CD8-positive, alpha-beta memory T cell (primary cell): ENCODE measurements at regions not wholly inside any gene's neighbourhood (a gene's known extent, or its start where the extent isn't known, plus 50 kb on each side); places are given as distances from the start of the nearest gene placed in this dataset.

Experiments used
- CTCF ChIA-PET: fragments of 350-600 bp; sonication (Branson Sonifier 250); formaldehyde crosslinking; loops from one replicate; lab custom pipeline; 2021; ENCODE audit warnings: antibody characterized with exemption; lab: Charles Lee
- POLR2A ChIA-PET: fragments of 350-600 bp; sonication (Branson Sonifier 250); formaldehyde crosslinking; loops from one replicate; lab custom pipeline; 2021; ENCODE audit warnings: antibody characterized with exemption; lab: Charles Lee
- DNase-seq, 5 donors: peaks; one replicate each; pipeline versions ENCODE4 v3.0.0 to v3.0.0-alpha.2; 2020 to 2022; ENCODE audit warnings: mixed read lengths in 1 of 5
- H3K27ac ChIP-seq: one replicate; pipeline ENCODE4 v1.7.0; 2013; ENCODE audit warnings: low read depth, mild to moderate bottlenecking, low read length, moderate library complexity
- H3K27me3 ChIP-seq: 2 replicates; pipeline ENCODE4 v1.7.0; 2013; ENCODE audit warnings: low read length, mild to moderate bottlenecking; ENCODE audit not compliant: insufficient read depth, poor library complexity, severe bottlenecking
- H3K36me3 ChIP-seq: 2 replicates; pipeline ENCODE4 v1.7.0; 2013; ENCODE audit warnings: mild to moderate bottlenecking, low read length, moderate library complexity; ENCODE audit not compliant: insufficient read depth
- H3K4me1 ChIP-seq: 2 replicates; pipeline ENCODE4 v1.7.0; 2013; ENCODE audit warnings: mild to moderate bottlenecking, low read length, moderate library complexity; ENCODE audit not compliant: insufficient read depth
- H3K4me3 ChIP-seq: 2 replicates; pipeline ENCODE4 v1.7.0; 2013; ENCODE audit warnings: mild to moderate bottlenecking, low read length
- H3K9me3 ChIP-seq: 2 replicates; pipeline ENCODE4 v1.7.0; 2013; ENCODE audit warnings: mild to moderate bottlenecking, low read length
- H3K27ac Mint-ChIP-seq, 8 donors: one replicate each; pipeline ENCODE4 v1.8.0; 2020 to 2021; ENCODE audit warnings: mixed read lengths in 8 of 8, mild to moderate bottlenecking in 6 of 8, inconsistent platforms in 3 of 8, moderate library complexity in 3 of 8
- H3K27me3 Mint-ChIP-seq, 2 donors: one replicate each; pipeline ENCODE4 v1.8.0; 2020 to 2021; ENCODE audit warnings: mixed read lengths in 2 of 2, mild to moderate bottlenecking in 1 of 2, moderate library complexity in 1 of 2
- H3K36me3 Mint-ChIP-seq, 3 donors: one replicate each; pipeline ENCODE4 v1.8.0; 2020 to 2021; ENCODE audit warnings: mixed read lengths in 3 of 3, inconsistent platforms in 1 of 3, mild to moderate bottlenecking in 1 of 3
- H3K4me1 Mint-ChIP-seq, 3 donors: one replicate each; pipeline ENCODE4 v1.8.0; 2020 to 2021; ENCODE audit warnings: mixed read lengths in 3 of 3, inconsistent platforms in 1 of 3, mild to moderate bottlenecking in 1 of 3
- H3K4me3 Mint-ChIP-seq, 7 donors: one replicate each; pipeline ENCODE4 v1.8.0; 2020 to 2021; ENCODE audit warnings: mixed read lengths in 7 of 7, mild to moderate bottlenecking in 6 of 7, moderate library complexity in 4 of 7, inconsistent platforms in 2 of 7
- H3K9me3 Mint-ChIP-seq, 5 donors: one replicate each; pipeline ENCODE4 v1.8.0; 2020 to 2022; ENCODE audit warnings: mixed read lengths in 5 of 5, mild to moderate bottlenecking in 3 of 5, moderate library complexity in 2 of 5, inconsistent platforms in 1 of 5

- Histone ChIP-seq H3K9me3 (no peaks in the 10 kb centered on the region), H3K27me3 (no peaks in the 10 kb centered on the region), H3K4me3 (no peak overlapping the region), H3K4me1 (no peaks in the 10 kb centered on the region), H3K27ac (no peak overlapping the region), H3K36me3 (no peaks in the 10 kb centered on the region)
- Mint-ChIP-seq H3K27ac (no peak overlapping the region), H3K4me1 (peaks cover 0 to 10% (median 10%) of the 10 kb centered on the region in 3 donors), H3K36me3 (no peaks in the 10 kb centered on the region), H3K27me3 (no peaks in the 10 kb centered on the region), H3K9me3 (peaks cover 0 to 3% (median 0%) of the 10 kb centered on the region in 5 donors), H3K4me3 (no peak overlapping the region)
- DNase-seq, result no peak
- CTCF ChIA-PET, result no interaction called here
- POLR2A ChIA-PET, result no interaction called here
These were observed 91.0 kb upstream of the DDX18 start for GRCh38 chr2:117723483-117723882.

DNA sequence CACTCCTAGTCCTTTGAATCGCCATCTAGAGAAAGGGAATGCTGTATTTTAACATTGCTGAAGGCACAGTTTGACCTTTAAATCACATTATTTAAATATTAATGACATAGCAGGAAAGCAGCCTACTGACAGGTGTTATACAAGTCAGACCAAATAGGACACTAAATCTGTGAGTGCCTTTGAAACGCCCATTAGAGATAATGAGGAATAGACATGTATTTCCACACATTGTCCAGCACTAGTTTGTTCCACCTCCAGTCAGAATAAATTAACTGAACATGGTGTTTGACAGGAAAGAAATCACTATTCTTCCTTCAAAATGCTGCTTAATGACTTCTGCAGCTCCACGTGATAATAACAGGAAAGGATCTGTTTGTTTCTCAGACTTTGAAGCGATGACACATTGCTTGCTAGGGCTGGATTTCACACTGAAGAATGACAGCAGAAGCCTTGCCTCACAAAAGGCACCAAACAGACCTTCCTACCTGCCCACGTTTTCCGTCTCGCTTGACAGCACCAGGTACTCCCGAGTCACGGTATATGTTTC lies 90.5 kb upstream of the DDX18 start:
- Mint-ChIP-seq H3K27me3 (peaks cover 0 to 1% of the 10 kb centered on the region in 2 donors), H3K4me1 (peaks cover 0 to 10% (median 10%) of the 10 kb centered on the region in 3 donors), H3K27ac (no peak overlapping the region), H3K9me3 (peaks cover 0 to 3% (median 0%) of the 10 kb centered on the region in 5 donors), H3K4me3 (no peak overlapping the region), H3K36me3 (no peaks in the 10 kb centered on the region)
- CTCF ChIA-PET, result no interaction called here
- Histone ChIP-seq H3K4me3 (no peak overlapping the region), H3K27ac (no peak overlapping the region), H3K9me3 (no peaks in the 10 kb centered on the region), H3K27me3 (no peaks in the 10 kb centered on the region), H3K4me1 (no peaks in the 10 kb centered on the region), H3K36me3 (no peaks in the 10 kb centered on the region)
- POLR2A ChIA-PET, result no interaction called here
- no peak for DNase-seq

- Histone ChIP-seq H3K4me1 (no peaks in the 10 kb centered on the region), H3K27me3 (no peaks in the 10 kb centered on the region), H3K36me3 (no peaks in the 10 kb centered on the region), H3K27ac (no peak overlapping the region), H3K9me3 (no peaks in the 10 kb centered on the region), H3K4me3 (no peak overlapping the region)
- no peak for DNase-seq
- Mint-ChIP-seq H3K27me3 (peaks cover 1 to 8% of the 10 kb centered on the region in 2 donors), H3K36me3 (peaks cover 0 to 3% (median 0%) of the 10 kb centered on the region in 3 donors), H3K9me3 (peaks cover under 1 to 6% (median 3%) of the 10 kb centered on the region in 5 donors), H3K4me3 (no peak overlapping the region), H3K4me1 (peaks cover 0 to 9% (median 9%) of the 10 kb centered on the region in 3 donors), H3K27ac (no peak overlapping the region)
- ChIA-PET CTCF (no interaction called here), POLR2A (no interaction called here)
These were observed 87.7 kb upstream of the DDX18 start for GRCh38 chr2:117726747-117727146.

- H3K27ac ChIP-seq, result no peak overlapping the region
- peaks cover 0 to 9% of the 10 kb centered on the region in 2 donors for H3K27me3 Mint-ChIP-seq
- no peaks in the 10 kb centered on the region for H3K27me3 ChIP-seq
- no peaks in the 10 kb centered on the region for H3K36me3 Mint-ChIP-seq
- H3K4me3 ChIP-seq, result no peak overlapping the region
- H3K9me3 Mint-ChIP-seq, result peaks cover 0 to 5% (median 0%) of the 10 kb centered on the region in 5 donors
- H3K27ac Mint-ChIP-seq, result no peak overlapping the region
- ChIA-PET CTCF (no interaction called here), POLR2A (no interaction called here)
- H3K4me1 Mint-ChIP-seq, result no peaks in the 10 kb centered on the region
- no peak overlapping the region for H3K4me3 Mint-ChIP-seq
- H3K9me3 ChIP-seq, result no peaks in the 10 kb centered on the region
- H3K36me3 ChIP-seq, result no peaks in the 10 kb centered on the region
- H3K4me1 ChIP-seq, result no peaks in the 10 kb centered on the region
- no peak for DNase-seq
These were observed 76.6 kb upstream of the DDX18 start for GRCh38 chr2:117737846-117738245.

GRCh38 chr2:117738991-117739839 lies 75.3 kb upstream of the DDX18 start:
- no peak overlapping the region for H3K27ac ChIP-seq
- H3K36me3 Mint-ChIP-seq, result no peaks in the 10 kb centered on the region
- H3K9me3 Mint-ChIP-seq, result peaks cover 0 to 7% (median 0%) of the 10 kb centered on the region in 5 donors

DNA sequence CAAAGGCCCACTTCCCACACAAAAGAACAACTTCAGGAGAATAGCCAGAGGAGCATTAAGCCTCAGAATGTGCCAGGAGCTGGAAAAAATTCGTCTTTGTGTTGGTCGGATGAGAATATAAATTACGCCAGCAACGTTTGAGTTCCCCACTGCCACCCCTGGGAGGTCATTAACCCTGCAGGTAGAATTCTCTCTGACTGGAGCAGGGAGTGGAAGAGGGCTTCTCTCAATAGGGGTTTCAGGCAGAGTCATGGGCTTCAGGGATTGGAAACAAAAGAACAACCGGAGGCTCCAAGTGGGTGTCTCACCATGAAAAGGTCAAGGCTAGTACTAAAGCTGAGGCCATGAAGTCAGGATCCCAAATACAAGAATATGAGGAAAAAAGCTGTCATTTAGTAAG lies 69.0 kb upstream of the DDX18 start:
- Mint-ChIP-seq H3K4me3 (no peak overlapping the region), H3K9me3 (peaks cover 0 to 6% (median 0%) of the 10 kb centered on the region in 5 donors), H3K27me3 (peaks cover 2 to 23% of the 10 kb centered on the region in 2 donors), H3K27ac (no peak overlapping the region), H3K4me1 (no peaks in the 10 kb centered on the region), H3K36me3 (peaks cover 0 to 2% (median 0%) of the 10 kb centered on the region in 3 donors)
- Histone ChIP-seq H3K9me3 (no peaks in the 10 kb centered on the region), H3K36me3 (no peaks in the 10 kb centered on the region), H3K27ac (no peak overlapping the region), H3K27me3 (no peaks in the 10 kb centered on the region), H3K4me3 (no peak overlapping the region), H3K4me1 (no peaks in the 10 kb centered on the region)
- ChIA-PET POLR2A (no interaction called here), CTCF (no interaction called here)
- no peak for DNase-seq

More at GRCh38 chr2:117738991-117739839, 75.3 kb upstream of the DDX18 start:
- Mint-ChIP-seq H3K4me3 (no peak overlapping the region), H3K4me1 (no peaks in the 10 kb centered on the region), H3K27ac (no peak overlapping the region), H3K27me3 (peaks cover 0 to 9% of the 10 kb centered on the region in 2 donors)
- no peak for DNase-seq
- CTCF ChIA-PET, result no interaction called here
- H3K9me3 ChIP-seq, result no peaks in the 10 kb centered on the region
- no peak overlapping the region for H3K4me3 ChIP-seq
- H3K36me3 ChIP-seq, result no peaks in the 10 kb centered on the region
- H3K27me3 ChIP-seq, result no peaks in the 10 kb centered on the region
- no peaks in the 10 kb centered on the region for H3K4me1 ChIP-seq
- POLR2A ChIA-PET, result no interaction called here

GRCh38 chr2:117755768-117756167 lies 58.7 kb upstream of the DDX18 start:
- Histone ChIP-seq H3K4me1 (no peaks in the 10 kb centered on the region), H3K27ac (no peak overlapping the region), H3K9me3 (no peaks in the 10 kb centered on the region), H3K27me3 (no peaks in the 10 kb centered on the region), H3K4me3 (no peak overlapping the region), H3K36me3 (no peaks in the 10 kb centered on the region)
- Mint-ChIP-seq H3K36me3 (no peaks in the 10 kb centered on the region), H3K4me3 (no peak overlapping the region), H3K27me3 (peaks cover 0 to 4% of the 10 kb centered on the region in 2 donors), H3K27ac (no peak overlapping the region), H3K9me3 (peaks cover 1 to 11% (median 6%) of the 10 kb centered on the region in 5 donors), H3K4me1 (no peaks in the 10 kb centered on the region)
- DNase-seq, result no peak
- POLR2A ChIA-PET, result no interaction called here
- CTCF ChIA-PET, result no interaction called here

DNA sequence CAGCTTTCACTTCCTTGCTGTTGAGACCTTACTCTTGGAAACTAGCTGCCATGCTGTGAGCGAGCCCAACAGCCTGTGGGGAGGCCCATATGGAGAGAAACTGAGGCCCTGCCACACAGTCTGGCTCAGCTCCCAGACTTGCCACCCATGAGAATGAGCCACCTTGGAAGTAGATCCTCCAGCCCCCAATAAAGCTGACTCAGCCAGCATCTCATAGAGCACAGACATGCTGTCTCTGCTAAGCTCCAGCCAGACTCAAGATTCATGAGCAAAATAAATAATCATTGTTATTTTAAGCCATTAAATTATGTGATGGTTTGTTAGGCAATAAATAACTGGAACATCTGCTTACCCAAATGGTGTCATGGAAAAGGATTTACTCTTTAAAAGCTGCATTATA lies 53.6 kb upstream of the DDX18 start:
- no peak overlapping the region for H3K27ac ChIP-seq
- no peaks in the 10 kb centered on the region for H3K4me1 Mint-ChIP-seq
- H3K36me3 ChIP-seq, result no peaks in the 10 kb centered on the region
- ChIA-PET POLR2A (no interaction called here), CTCF (interaction anchor here (1.2 kb wide), 1 partner anchor 14 kb away, joined by 3 read pairs; no protein-coding TSS in a partner anchor)
- H3K27ac Mint-ChIP-seq, result no peak overlapping the region
- H3K27me3 Mint-ChIP-seq, result peaks cover 1 to 4% of the 10 kb centered on the region in 2 donors
- no peaks in the 10 kb centered on the region for H3K27me3 ChIP-seq
- no peak overlapping the region for H3K4me3 Mint-ChIP-seq
- no peak for DNase-seq
- no peaks in the 10 kb centered on the region for H3K9me3 ChIP-seq
- no peak overlapping the region for H3K4me3 ChIP-seq
- peaks cover 0 to 2% (median 0%) of the 10 kb centered on the region in 5 donors for H3K9me3 Mint-ChIP-seq
- no peaks in the 10 kb centered on the region for H3K4me1 ChIP-seq
- H3K36me3 Mint-ChIP-seq, result no peaks in the 10 kb centered on the region
